Testis (tissue), 2 donors: ENCODE measurements at regions not wholly inside any gene's neighbourhood (a gene's known extent, or its start where the extent isn't known, plus 50 kb on each side); places are given as distances from the start of the nearest gene placed in this dataset.

ENCODE experiments used
- DNase-seq: peaks from one replicate; pipeline ENCODE4 v3.0.0-alpha.2; 2019
- H3K27ac ChIP-seq, 2 donors: fragments of 200-600 bp; sonication (generic); one replicate each; pipeline ENCODE4 v1.5.1; 2019
- H3K27me3 ChIP-seq: fragments of 200-600 bp; sonication (generic); one replicate; pipeline ENCODE4 v1.5.1; 2019
- H3K36me3 ChIP-seq: fragments of 200-600 bp; sonication (generic); one replicate; pipeline ENCODE4 v1.5.1; 2017; ENCODE audit warnings: low read depth; ENCODE audit errors: missing control alignments
- H3K4me1 ChIP-seq: fragments of 200-600 bp; sonication (generic); one replicate; pipeline ENCODE4 v1.5.1; 2019
- H3K4me3 ChIP-seq, 2 donors: fragments of 200-600 bp; sonication (generic); one replicate each; pipeline ENCODE4 v1.5.1; 2017 to 2019
- H3K9me3 ChIP-seq: fragments of 200-600 bp; sonication (generic); one replicate; pipeline ENCODE4 v1.5.1; 2017
- POLR2A ChIP-seq: fragments of 450-650 bp; IDR thresholded peaks from one replicate; pipeline ENCODE4 v1.6.1; 2017; ENCODE audit warnings: antibody characterized with exemption, mild to moderate bottlenecking, moderate library complexity
- WGBS, 2 donors: methylation state at CpG; one replicate each; pipeline ENCODE4 v1.1.5; 2018; 5-methylcytosine and 5-hydroxymethylcytosine counted together
- intact Hi-C: fragments of 100-400 bp; cut with DNase I; formaldehyde crosslinking; loops from one replicate; pipeline ENCODE4 v1.15.1; 2023; ENCODE audit warnings: low total_unique reads
- TF ChIP-seq, protein P1 (sequence below), 3 experiments: fragments of 450-650 bp in 2 of 3; fragments of 200-600 bp in 1 of 3; sonication (generic) in 1 of 3; IDR thresholded peaks; one replicate each; pipeline ENCODE4 v1.5.1; 2016 to 2019; ENCODE audit warnings: antibody characterized with exemption in 3 of 3, mild to moderate bottlenecking in 2 of 3, moderate library complexity in 1 of 3

DNA sequence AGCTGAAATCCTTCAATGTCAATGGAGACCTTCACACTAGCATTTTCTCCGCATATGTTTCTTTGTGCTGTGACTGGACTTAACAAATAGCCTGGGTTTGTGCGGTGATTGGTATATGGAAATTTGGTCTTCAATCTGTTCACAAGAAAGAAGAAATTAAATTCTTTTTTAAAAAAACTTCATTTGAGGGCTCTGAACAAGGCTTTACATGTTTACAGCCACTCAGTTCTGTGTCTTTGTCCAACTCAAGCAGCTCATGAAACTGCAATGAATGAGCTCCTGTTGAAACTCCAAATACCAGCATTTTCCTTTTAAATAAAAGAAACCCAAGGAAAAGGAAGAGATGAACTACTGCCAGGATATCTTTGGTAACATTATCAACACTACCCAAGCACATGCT, 57.3 kb downstream of the PIK3C2A start:
- intact Hi-C loops, result no loop called here
- peak overlapping the region in 1 of 2 donors; percentile 52 for H3K27ac ChIP-seq
- no peaks in the 10 kb centered on the region for H3K9me3 ChIP-seq
- H3K27me3 ChIP-seq, result no peaks in the 10 kb centered on the region
- no peaks in the 10 kb centered on the region for H3K36me3 ChIP-seq
- 91 to 99% methylated on average over 2 of the region's 2 CpGs for WGBS, 2 donors
- no peak for DNase-seq
- no peak for TF ChIP-seq POLR2A
- TF ChIP-seq, protein P1, sequence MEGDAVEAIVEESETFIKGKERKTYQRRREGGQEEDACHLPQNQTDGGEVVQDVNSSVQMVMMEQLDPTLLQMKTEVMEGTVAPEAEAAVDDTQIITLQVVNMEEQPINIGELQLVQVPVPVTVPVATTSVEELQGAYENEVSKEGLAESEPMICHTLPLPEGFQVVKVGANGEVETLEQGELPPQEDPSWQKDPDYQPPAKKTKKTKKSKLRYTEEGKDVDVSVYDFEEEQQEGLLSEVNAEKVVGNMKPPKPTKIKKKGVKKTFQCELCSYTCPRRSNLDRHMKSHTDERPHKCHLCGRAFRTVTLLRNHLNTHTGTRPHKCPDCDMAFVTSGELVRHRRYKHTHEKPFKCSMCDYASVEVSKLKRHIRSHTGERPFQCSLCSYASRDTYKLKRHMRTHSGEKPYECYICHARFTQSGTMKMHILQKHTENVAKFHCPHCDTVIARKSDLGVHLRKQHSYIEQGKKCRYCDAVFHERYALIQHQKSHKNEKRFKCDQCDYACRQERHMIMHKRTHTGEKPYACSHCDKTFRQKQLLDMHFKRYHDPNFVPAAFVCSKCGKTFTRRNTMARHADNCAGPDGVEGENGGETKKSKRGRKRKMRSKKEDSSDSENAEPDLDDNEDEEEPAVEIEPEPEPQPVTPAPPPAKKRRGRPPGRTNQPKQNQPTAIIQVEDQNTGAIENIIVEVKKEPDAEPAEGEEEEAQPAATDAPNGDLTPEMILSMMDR (IDR thresholded peaks at IDR 0.05), result no peak
- peaks cover 6% of the 10 kb centered on the region for H3K4me1 ChIP-seq
- no peak overlapping the region for H3K4me3 ChIP-seq

DNA sequence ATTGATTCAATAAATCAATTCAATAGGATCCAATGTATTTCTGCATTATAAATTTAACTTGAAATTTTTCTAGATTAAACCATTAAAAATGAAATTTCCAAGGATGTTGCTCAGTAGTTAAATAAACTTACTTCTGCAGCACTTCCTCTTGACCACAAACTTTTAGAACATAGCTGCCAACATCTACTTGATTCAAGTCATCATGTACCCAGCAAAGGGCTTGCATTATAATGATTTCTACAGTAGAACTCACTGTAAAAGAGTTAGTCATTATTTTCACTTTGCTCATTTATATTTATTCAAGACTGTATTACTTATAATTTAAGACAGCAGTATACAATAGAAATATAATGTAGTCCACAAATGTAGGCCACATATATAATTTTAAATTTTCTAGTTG, 59.2 kb downstream of the PIK3C2A start:
- intact Hi-C loops, result no loop called here
- no peaks in the 10 kb centered on the region for H3K27me3 ChIP-seq

DNA sequence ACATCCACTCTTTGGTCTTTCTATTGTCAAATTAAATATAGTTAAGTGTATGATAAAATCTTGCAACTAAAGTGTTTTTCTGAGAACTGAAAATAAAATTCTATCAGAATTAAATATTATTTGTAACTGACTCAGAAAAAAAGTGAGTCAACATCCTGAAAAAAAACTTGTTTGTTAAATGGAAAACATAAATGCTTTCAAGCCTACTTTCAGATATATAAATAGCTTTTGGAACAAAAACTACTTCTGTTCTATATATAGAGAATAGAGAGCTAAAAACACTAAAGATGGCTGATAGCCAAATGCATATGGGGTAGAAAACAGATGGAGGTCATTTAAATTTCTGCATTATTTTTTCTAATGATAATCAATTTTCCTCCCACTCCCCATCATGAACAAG, 61.8 kb downstream of the PIK3C2A start:
- Histone ChIP-seq H3K4me1 (peaks cover 2% of the 10 kb centered on the region), H3K27me3 (no peaks in the 10 kb centered on the region), H3K36me3 (no peaks in the 10 kb centered on the region), H3K9me3 (no peaks in the 10 kb centered on the region), H3K4me3 (no peak overlapping the region), H3K27ac (no peak overlapping the region)
- DNase-seq, result no peak
- intact Hi-C loops, result no loop called here
- no peak for TF ChIP-seq POLR2A
- TF ChIP-seq, protein P1 (IDR thresholded peaks at IDR 0.05), result no peak

More for the DNA sequence above, 59.2 kb downstream of the PIK3C2A start:
- no peak for DNase-seq
- H3K36me3 ChIP-seq, result no peaks in the 10 kb centered on the region
- TF ChIP-seq, protein P1 (IDR thresholded peaks at IDR 0.05), result no peak
- no peak for TF ChIP-seq POLR2A
- H3K9me3 ChIP-seq, result no peaks in the 10 kb centered on the region
- H3K27ac ChIP-seq, result peak overlapping the region in 1 of 2 donors; percentile 16
- H3K4me1 ChIP-seq, result peaks cover 6% of the 10 kb centered on the region
- no peak overlapping the region for H3K4me3 ChIP-seq

DNA sequence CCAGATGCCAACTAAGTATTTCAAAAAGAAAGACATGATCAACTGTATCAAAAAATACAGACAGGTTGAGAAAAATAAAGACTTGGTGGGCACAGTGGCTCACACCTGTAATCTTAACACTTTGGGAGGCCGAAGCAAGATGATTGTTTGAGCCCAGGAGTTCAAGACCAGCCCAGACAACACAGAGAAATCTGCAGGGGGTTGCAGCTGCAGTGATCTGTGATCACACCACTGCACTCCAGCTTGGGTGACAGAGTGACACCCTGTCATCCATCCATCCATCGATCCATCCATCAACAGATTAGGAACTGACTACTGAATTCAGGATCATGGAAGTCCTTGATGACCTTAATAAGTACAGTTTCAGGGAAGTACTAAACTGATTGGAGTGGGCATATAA, 65.0 kb upstream of the RPS13 start:
- H3K4me1 ChIP-seq, result no peaks in the 10 kb centered on the region
- no peaks in the 10 kb centered on the region for H3K27me3 ChIP-seq
- 93 to 100% methylated on average over 2 of the region's 2 CpGs for WGBS, 2 donors
- TF ChIP-seq, protein P1 (IDR thresholded peaks at IDR 0.05), result no peak
- no peak for TF ChIP-seq POLR2A
- no peak for DNase-seq
- H3K27ac ChIP-seq, result no peak overlapping the region
- no peaks in the 10 kb centered on the region for H3K9me3 ChIP-seq
- no peaks in the 10 kb centered on the region for H3K36me3 ChIP-seq
- H3K4me3 ChIP-seq, result no peak overlapping the region
- intact Hi-C loops, result no loop called here

DNA sequence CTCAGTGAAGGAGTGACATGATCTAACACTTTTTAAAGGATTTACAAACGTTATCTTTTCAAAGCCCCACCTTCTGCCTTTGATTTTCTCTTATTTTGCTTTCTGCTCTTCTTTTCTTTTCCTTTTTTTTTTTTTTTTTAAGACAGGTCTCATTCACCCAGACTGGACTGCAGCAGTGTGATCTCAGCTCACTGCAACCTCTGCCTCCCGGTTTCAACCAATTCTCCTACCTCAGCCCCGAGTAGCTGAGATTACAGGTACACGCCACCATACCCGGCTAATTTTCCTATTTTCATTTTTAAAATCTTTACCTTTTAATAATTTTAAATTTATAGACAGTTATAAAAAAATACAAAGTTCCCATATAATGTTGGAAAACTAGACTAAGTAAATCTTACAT, 63.7 kb upstream of the RPS13 start:
- 88 to 92% methylated on average over 5 of the region's 5 CpGs for WGBS, 2 donors
- no peaks in the 10 kb centered on the region for H3K4me1 ChIP-seq
- H3K4me3 ChIP-seq, result no peak overlapping the region
- DNase-seq, result no peak
- intact Hi-C loops, result no loop called here
- no peak for TF ChIP-seq POLR2A
- TF ChIP-seq, protein P1 (IDR thresholded peaks at IDR 0.05), result no peak
- no peak overlapping the region for H3K27ac ChIP-seq
- H3K36me3 ChIP-seq, result no peaks in the 10 kb centered on the region
- H3K9me3 ChIP-seq, result no peaks in the 10 kb centered on the region
- no peaks in the 10 kb centered on the region for H3K27me3 ChIP-seq
